Spinal cord (tissue), 9 donors: ENCODE measurements at regions not wholly inside any gene's neighbourhood (a gene's known extent, or its start where the extent isn't known, plus 50 kb on each side); places are given as distances from the start of the nearest gene placed in this dataset.
"Not testable (repeated sequence)": the region's sequence is repeated elsewhere in the genome, so short reads cannot be mapped to it uniquely, and the experiment has no call there.

Source experiments
- DNase-seq, 6 donors: peaks; one replicate each; pipeline versions ENCODE4 v3.0.0 to v3.0.0-alpha.2; 2013 to 2015; ENCODE audit warnings: low spot score in 6 of 6, low read depth in 4 of 6
- H3K27ac ChIP-seq: one replicate; pipeline ENCODE4 v1.5.1; 2013; ENCODE audit warnings: low read depth, low read length, control low read depth
- H3K27me3 ChIP-seq: one replicate; pipeline ENCODE4 v1.6.1; 2013; ENCODE audit warnings: low read length; ENCODE audit not compliant: control insufficient read depth, insufficient read depth
- H3K36me3 ChIP-seq: one replicate; pipeline ENCODE4 v1.6.1; 2013; ENCODE audit warnings: low read length; ENCODE audit not compliant: control insufficient read depth, insufficient read depth
- H3K4me1 ChIP-seq: one replicate; pipeline ENCODE4 v1.6.1; 2013; ENCODE audit warnings: low read length; ENCODE audit not compliant: control insufficient read depth, insufficient read depth
- H3K4me3 ChIP-seq: one replicate; pipeline ENCODE4 v1.5.1; 2013; ENCODE audit warnings: low read depth, low read length, control low read depth
- H3K9me3 ChIP-seq: one replicate; pipeline ENCODE4 v1.6.1; 2013; ENCODE audit warnings: low read length; ENCODE audit not compliant: control insufficient read depth, insufficient read depth
- WGBS: methylation state at CpG from one replicate; pipeline ENCODE4 v1.1.5; 2013; ENCODE audit warnings: missing lambda C conversion rate; ENCODE audit not compliant: insufficient coverage; 5-methylcytosine and 5-hydroxymethylcytosine counted together
- donor health status: healthy.

DNA sequence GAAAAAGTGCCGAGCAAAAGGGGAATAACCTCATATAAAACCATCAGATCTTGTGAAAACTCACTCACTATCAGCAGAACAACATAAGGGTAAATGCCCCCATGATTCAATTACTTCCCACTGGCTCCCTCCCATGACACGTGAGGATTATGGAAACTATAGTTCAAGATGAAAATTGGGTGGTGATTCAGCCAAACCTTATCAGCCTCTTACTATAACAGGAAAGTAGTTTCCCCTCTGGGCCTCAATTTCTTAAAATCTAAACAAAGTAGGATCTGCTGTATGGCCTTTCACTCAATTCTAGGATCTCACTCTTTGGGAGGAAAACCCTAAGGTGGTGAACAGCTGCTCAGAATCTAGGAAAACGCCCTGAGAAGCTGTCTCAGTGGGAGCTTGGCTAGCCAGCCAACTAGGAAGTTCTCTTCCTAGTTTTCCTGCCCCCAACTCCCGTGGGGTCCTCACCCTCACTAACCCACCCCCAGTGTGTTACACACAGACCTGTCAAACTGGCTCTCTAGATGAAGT lies 1017.1 kb upstream of the HS3ST1 start:
- Histone ChIP-seq H3K27me3 (no peaks in the 10 kb centered on the region), H3K9me3 (peaks cover 1% of the 10 kb centered on the region), H3K36me3 (no peaks in the 10 kb centered on the region), H3K4me1 (no peaks in the 10 kb centered on the region), H3K27ac (no peak overlapping the region), H3K4me3 (no peak overlapping the region)
- no peak for DNase-seq
- 57% methylated on average over 1 of the region's 4 CpGs for WGBS

DNA sequence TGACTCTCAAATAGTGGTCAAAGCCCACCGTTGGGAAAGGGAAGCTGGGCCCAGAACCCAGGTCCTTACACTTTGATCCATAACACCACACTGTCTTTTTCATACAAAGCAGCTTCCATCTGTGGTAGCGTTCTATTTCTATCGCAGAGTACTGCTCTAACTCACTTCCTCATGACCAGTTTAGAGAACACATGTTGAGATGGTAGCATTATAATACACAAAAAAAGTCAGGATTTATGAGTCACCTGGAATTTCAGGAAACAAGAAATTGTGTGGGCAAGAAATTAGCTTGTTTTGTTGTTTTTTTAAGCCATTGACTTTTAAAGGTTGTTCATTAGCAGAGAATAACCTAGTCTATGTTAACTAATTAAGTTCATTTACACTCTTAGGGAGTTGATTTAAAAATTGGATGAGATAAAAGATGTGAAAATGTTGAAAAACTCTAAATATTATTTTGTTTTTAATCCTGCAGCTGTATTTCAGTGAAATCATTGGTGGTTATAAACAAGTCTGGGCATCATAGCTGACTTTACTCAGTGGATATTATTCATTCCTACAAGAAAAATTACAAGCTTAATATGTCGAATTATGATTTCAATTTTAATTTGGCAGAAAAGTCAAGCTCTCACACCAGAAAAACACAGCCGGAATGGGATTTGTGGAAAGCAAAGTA lies 1011.1 kb upstream of the HS3ST1 start:
- DNase-seq = no peak
- H3K27me3 ChIP-seq = no peaks in the 10 kb centered on the region
- no peaks in the 10 kb centered on the region for H3K4me1 ChIP-seq
- no peaks in the 10 kb centered on the region for H3K36me3 ChIP-seq
- no peak overlapping the region for H3K4me3 ChIP-seq
- H3K27ac ChIP-seq = no peak overlapping the region
- H3K9me3 ChIP-seq = no peaks in the 10 kb centered on the region
- 78% methylated on average over 1 of the region's 5 CpGs for WGBS

DNA sequence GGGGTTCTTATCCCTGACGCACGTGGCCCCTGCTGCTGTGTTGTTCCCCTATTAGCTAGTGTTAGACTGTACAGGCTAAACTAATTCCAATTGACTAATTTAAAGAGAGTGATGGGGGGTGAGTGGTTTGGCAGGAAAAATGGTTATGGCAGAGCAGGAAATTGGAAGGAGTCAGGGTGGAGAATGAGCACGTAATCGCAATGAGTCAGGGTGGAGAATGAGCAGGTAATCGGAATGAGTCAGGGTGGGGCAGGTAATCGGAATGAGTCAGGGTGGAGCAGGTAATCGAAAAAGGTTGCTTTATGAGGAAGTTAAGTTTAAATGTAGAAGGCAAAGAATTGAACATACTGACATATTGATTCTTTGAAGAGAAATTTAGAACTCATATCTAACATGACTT lies 1002.6 kb upstream of the HS3ST1 start:
- H3K27ac ChIP-seq, H3K27me3 ChIP-seq, H3K9me3 ChIP-seq, H3K36me3 ChIP-seq, H3K4me1 ChIP-seq, H3K4me3 ChIP-seq, DNase-seq: not testable (repeated sequence)
- WGBS = 96% methylated on average over 6 of the region's 7 CpGs

DNA sequence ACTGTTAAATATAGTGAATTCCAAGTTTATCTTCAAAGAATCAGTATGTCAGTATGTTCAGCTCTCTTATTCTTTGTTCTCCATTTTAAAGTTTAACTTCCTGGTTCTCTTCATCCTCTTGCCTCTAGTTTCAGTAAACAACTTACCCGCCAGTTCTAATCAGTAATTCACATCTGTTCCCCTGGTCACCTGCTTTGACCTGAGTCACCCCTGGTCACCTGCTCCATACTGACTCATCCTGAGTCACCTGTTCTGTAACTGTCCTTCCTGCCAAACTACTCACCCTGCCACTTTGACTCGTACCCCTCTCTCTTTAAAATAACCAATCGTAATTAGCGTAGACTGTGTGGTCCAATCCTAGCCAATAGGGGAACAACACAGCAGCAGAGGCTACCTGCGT lies 992.7 kb upstream of the HS3ST1 start:
- Histone ChIP-seq H3K4me3 (no peak overlapping the region), H3K9me3 (no peaks in the 10 kb centered on the region), H3K27ac (no peak overlapping the region), H3K4me1 (no peaks in the 10 kb centered on the region), H3K36me3 (no peaks in the 10 kb centered on the region), H3K27me3 (no peaks in the 10 kb centered on the region)
- no peak for DNase-seq
- 95% methylated on average over 4 of the region's 5 CpGs for WGBS

DNA sequence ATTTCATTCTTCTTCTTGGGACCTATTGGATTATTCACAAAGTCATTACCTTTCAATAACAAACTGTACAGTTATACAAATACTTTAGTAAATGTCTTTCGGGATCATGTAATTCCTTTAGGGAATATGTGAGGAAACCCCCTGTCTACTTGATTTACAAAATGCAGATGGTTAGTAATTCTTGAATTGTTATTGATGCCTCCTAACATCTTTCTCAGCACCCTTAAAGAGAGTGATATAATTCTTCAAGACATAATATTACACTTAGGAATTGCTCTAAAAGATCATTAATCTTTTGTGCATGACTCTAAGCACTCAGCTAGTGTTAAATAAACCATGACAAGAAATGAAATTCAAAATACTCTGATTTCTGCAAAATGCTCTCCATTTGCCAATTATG lies 988.1 kb upstream of the HS3ST1 start:
- Histone ChIP-seq H3K4me3 (no peak overlapping the region), H3K4me1 (no peaks in the 10 kb centered on the region), H3K9me3 (no peaks in the 10 kb centered on the region), H3K36me3 (no peaks in the 10 kb centered on the region), H3K27me3 (no peaks in the 10 kb centered on the region), H3K27ac (no peak overlapping the region)
- DNase-seq = peak in 1 of 6 donors; percentile 52
- WGBS = no CpG with 5 or more reads among the region's 1 CpG

DNA sequence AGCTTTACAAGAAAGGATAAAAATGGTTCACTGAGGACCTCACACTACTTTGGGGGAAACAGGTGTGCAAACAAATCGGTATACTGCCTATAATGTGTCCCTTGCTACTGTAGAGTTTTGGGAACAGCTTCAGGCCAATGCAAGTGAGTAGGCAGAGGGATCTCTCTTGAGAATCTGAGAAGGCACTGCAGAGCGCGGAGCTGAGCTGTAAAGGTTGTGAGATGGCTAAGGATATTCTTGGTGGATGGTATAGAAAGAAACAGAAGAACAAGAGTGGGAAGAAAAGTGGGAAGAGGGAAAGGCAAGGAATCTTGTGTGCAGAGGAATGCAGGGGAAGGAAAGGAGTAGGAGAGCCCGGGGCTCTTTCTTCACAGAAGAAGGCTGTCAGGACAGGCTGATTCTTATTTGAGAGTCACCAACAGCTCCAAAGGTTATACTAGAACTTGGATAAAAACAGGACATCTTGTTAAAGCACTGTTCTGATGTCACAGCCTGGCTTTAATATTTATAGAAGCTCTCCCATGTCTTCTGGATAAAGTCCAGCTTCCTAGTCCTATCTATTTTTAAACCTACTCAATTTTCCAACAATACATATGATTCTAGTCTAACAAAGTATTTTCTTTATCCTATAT lies 985.6 kb upstream of the HS3ST1 start:
- Histone ChIP-seq H3K4me1 (no peaks in the 10 kb centered on the region), H3K36me3 (no peaks in the 10 kb centered on the region), H3K4me3 (no peak overlapping the region), H3K9me3 (no peaks in the 10 kb centered on the region), H3K27me3 (no peaks in the 10 kb centered on the region), H3K27ac (no peak overlapping the region)
- 89% methylated on average over 3 of the region's 4 CpGs for WGBS
- DNase-seq = no peak

DNA sequence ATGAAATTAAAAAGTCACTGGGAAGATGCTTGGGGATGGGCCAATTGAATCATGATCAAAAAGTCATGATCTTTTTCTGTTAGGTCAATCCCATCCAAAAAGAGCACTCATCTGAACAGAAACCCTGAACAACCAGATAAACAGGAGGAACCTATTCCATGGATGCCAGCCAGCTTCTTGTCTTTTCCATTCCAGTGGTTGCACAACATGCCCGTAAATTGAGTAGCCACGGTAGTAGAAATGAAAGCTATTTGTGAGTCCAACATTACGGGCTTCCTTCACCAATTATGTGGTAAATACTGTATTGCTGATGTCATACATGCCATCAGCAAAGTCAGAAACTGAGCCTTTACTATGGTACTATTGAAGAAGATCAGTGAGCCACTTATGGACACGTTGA lies 982.4 kb upstream of the HS3ST1 start:
- WGBS = 80% methylated on average over 1 of the region's 4 CpGs
- H3K4me3 ChIP-seq = no peak overlapping the region
- H3K27me3 ChIP-seq = no peaks in the 10 kb centered on the region
- DNase-seq = no peak
- no peaks in the 10 kb centered on the region for H3K36me3 ChIP-seq
- H3K4me1 ChIP-seq = no peaks in the 10 kb centered on the region
- H3K9me3 ChIP-seq = no peaks in the 10 kb centered on the region
- H3K27ac ChIP-seq = no peak overlapping the region

DNA sequence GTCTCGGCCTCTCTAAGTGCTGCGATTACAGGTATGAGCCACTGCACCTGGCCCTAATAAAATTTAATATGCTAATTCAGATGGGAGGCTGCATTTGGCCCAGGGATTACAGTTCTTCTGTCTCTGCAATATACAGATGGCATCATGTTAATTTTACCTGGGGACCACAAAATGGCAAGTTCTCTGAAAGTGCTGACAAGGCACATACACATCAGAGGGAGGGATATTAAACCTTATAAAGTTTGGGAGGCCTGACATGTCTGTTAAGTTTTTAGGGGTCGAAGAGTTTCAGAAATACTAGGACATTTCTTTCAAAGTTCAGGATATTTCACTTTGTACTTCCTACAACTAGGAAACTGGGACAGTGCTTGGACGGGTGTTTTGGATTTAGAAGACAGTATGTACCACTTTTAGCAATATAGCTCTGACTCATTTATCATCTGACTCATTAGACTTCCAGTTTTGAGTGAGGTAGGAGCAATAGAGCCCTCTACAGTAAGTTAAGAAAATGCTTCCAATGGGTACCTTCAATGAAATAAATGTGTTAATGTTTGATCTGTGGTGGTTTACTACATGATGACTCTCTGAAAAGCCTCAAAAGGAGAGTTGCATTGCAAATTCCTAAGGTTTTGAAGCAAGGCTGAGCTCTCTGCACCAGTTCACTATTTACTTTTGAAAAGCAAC lies 981.0 kb upstream of the HS3ST1 start:
- no peak for DNase-seq

DNA sequence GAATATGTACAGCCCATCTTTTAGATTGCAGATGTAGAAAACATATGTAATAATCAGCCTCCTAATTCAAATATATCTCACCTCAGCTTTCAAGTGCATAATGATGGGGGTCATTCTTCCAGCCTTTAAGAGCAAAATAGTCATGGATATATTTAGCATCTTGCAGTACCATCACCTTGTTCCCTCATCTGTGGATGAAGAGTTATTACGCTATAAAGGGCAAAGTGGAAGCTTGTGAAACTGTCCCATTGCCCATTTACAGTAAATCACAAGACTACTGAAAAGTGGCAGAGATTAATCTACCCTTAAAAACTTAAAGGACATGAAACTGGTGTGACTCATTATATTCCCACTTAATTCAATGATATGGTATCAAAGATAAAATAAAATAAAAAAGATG lies 979.7 kb upstream of the HS3ST1 start:
- WGBS = no CpG with 5 or more reads among the region's 1 CpG
- no peaks in the 10 kb centered on the region for H3K4me1 ChIP-seq
- H3K9me3 ChIP-seq = no peaks in the 10 kb centered on the region
- H3K4me3 ChIP-seq = no peak overlapping the region
- H3K36me3 ChIP-seq = no peaks in the 10 kb centered on the region
- no peaks in the 10 kb centered on the region for H3K27me3 ChIP-seq
- no peak overlapping the region for H3K27ac ChIP-seq
- no peak for DNase-seq

More for the DNA sequence above, 981.0 kb upstream of the HS3ST1 start:
- Histone ChIP-seq H3K36me3 (no peaks in the 10 kb centered on the region), H3K9me3 (no peaks in the 10 kb centered on the region), H3K4me1 (no peaks in the 10 kb centered on the region), H3K27ac (no peak overlapping the region), H3K27me3 (no peaks in the 10 kb centered on the region), H3K4me3 (no peak overlapping the region)
- WGBS = no CpG with 5 or more reads among the region's 4 CpGs
